Peyer's patch (tissue), 4 donors: ENCODE measurements at regions not wholly inside any gene's neighbourhood (a gene's known extent, or its start where the extent isn't known, plus 50 kb on each side); places are given as distances from the start of the nearest gene placed in this dataset.

Source experiments
- DNase-seq, 3 donors: peaks; one replicate each; pipeline ENCODE4 v3.0.0-alpha.2; 2017 to 2019
- H3K27ac ChIP-seq, 4 donors: fragments of 200-600 bp; sonication (generic); one replicate each; pipeline ENCODE4 v1.5.1; 2016 to 2019
- H3K27me3 ChIP-seq, 2 donors: fragments of 200-600 bp; sonication (generic); one replicate each; pipeline ENCODE4 v1.5.1; 2019
- H3K36me3 ChIP-seq, 3 donors: fragments of 200-600 bp; sonication (generic); one replicate each; pipeline ENCODE4 v1.5.1; 2016 to 2019
- H3K4me1 ChIP-seq, 4 donors: fragments of 200-600 bp; sonication (generic); one replicate each; pipeline ENCODE4 v1.5.1; 2016 to 2019
- H3K4me3 ChIP-seq, 4 donors: fragments of 200-600 bp; sonication (generic); 1 replicate in 3 of 4; 2 replicates in 1 of 4; pipeline ENCODE4 v1.5.1; 2016 to 2019; ENCODE audit warnings: mild to moderate bottlenecking in 1 of 4
- H3K9me3 ChIP-seq, 4 donors: fragments of 200-600 bp; sonication (generic); one replicate each; pipeline ENCODE4 v1.5.1; 2016 to 2019; ENCODE audit warnings: mild to moderate bottlenecking in 1 of 4
- CTCF ChIP-seq, 6 experiments: fragments of 450-650 bp in 4 of 6; fragments of 200-600 bp in 2 of 6; sonication (generic) in 1 of 6; IDR thresholded peaks; one replicate each; pipeline ENCODE4 v1.5.1; 2017 to 2019; ENCODE audit warnings: antibody characterized with exemption in 6 of 6, mild to moderate bottlenecking in 3 of 6, moderate library complexity in 1 of 6
- POLR2A ChIP-seq, 2 donors: fragments of 450-650 bp; IDR thresholded peaks; one replicate each; pipeline ENCODE4 v1.5.1; 2017; ENCODE audit warnings: antibody characterized with exemption in 2 of 2, mild to moderate bottlenecking in 2 of 2, moderate library complexity in 2 of 2

GRCh38 chr2:8172661-8173060 lies 509.2 kb upstream of the ID2 start:
- H3K27me3 ChIP-seq, result no peaks in the 10 kb centered on the region
- no peak for DNase-seq
- no peaks in the 10 kb centered on the region for H3K9me3 ChIP-seq
- H3K4me3 ChIP-seq, result no peak overlapping the region
- H3K4me1 ChIP-seq, result no peaks in the 10 kb centered on the region
- no peak for TF ChIP-seq POLR2A (IDR thresholded peaks at IDR 0.05)
- TF ChIP-seq CTCF (IDR thresholded peaks at IDR 0.05), result no peak
- H3K36me3 ChIP-seq, result no peaks in the 10 kb centered on the region
- H3K27ac ChIP-seq, result no peak overlapping the region

GRCh38 chr2:8174641-8175257 lies 507.1 kb upstream of the ID2 start:
- no peak overlapping the region for H3K4me3 ChIP-seq
- no peaks in the 10 kb centered on the region for H3K9me3 ChIP-seq
- no peaks in the 10 kb centered on the region for H3K4me1 ChIP-seq
- no peak for DNase-seq
- no peak overlapping the region for H3K27ac ChIP-seq
- TF ChIP-seq POLR2A (IDR thresholded peaks at IDR 0.05) (no peak), CTCF (IDR thresholded peaks at IDR 0.05) (no peak)
- H3K36me3 ChIP-seq, result no peaks in the 10 kb centered on the region
- no peaks in the 10 kb centered on the region for H3K27me3 ChIP-seq

GRCh38 chr2:8176887-8177286 lies 505.0 kb upstream of the ID2 start:
- no peak overlapping the region for H3K27ac ChIP-seq
- no peaks in the 10 kb centered on the region for H3K9me3 ChIP-seq
- no peak overlapping the region for H3K4me3 ChIP-seq
- TF ChIP-seq POLR2A (IDR thresholded peaks at IDR 0.05) (no peak), CTCF (IDR thresholded peaks at IDR 0.05) (no peak)
- H3K4me1 ChIP-seq, result no peaks in the 10 kb centered on the region
- H3K36me3 ChIP-seq, result no peaks in the 10 kb centered on the region
- H3K27me3 ChIP-seq, result no peaks in the 10 kb centered on the region
- no peak for DNase-seq

- Histone ChIP-seq H3K27ac (no peak overlapping the region), H3K9me3 (no peaks in the 10 kb centered on the region), H3K36me3 (no peaks in the 10 kb centered on the region), H3K4me1 (no peaks in the 10 kb centered on the region), H3K27me3 (no peaks in the 10 kb centered on the region), H3K4me3 (no peak overlapping the region)
- TF ChIP-seq POLR2A (IDR thresholded peaks at IDR 0.05), result no peak
- no peak for DNase-seq
These were observed 504.3 kb upstream of the ID2 start for GRCh38 chr2:8177566-8177965.

- Histone ChIP-seq H3K27ac (no peak overlapping the region), H3K4me1 (no peaks in the 10 kb centered on the region), H3K4me3 (no peak overlapping the region), H3K36me3 (no peaks in the 10 kb centered on the region), H3K27me3 (no peaks in the 10 kb centered on the region), H3K9me3 (no peaks in the 10 kb centered on the region)
- TF ChIP-seq CTCF (IDR thresholded peaks at IDR 0.05) (no peak), POLR2A (IDR thresholded peaks at IDR 0.05) (no peak)
- DNase-seq, result no peak
These were observed 502.9 kb upstream of the ID2 start for GRCh38 chr2:8178911-8179310.

GRCh38 chr2:8189316-8189715 lies 492.5 kb upstream of the ID2 start:
- H3K9me3 ChIP-seq, result no peaks in the 10 kb centered on the region
- no peak for DNase-seq
- no peaks in the 10 kb centered on the region for H3K27me3 ChIP-seq
- no peak for TF ChIP-seq CTCF (IDR thresholded peaks at IDR 0.05)
- TF ChIP-seq POLR2A (IDR thresholded peaks at IDR 0.05), result no peak
- no peak overlapping the region for H3K27ac ChIP-seq
- H3K4me1 ChIP-seq, result peaks cover 0 to 10% (median 0%) of the 10 kb centered on the region in 4 donors
- H3K4me3 ChIP-seq, result no peak overlapping the region
- H3K36me3 ChIP-seq, result no peaks in the 10 kb centered on the region
